ENCODE measurements at regions not wholly inside any gene's neighbourhood (a gene's known extent, or its start where the extent isn't known, plus 50 kb on each side); places are given as distances from the start of the nearest gene placed in this dataset.
"Not testable (repeated sequence)": the region's sequence is repeated elsewhere in the genome, so short reads cannot be mapped to it uniquely, and the experiment has no call there.

DNA sequence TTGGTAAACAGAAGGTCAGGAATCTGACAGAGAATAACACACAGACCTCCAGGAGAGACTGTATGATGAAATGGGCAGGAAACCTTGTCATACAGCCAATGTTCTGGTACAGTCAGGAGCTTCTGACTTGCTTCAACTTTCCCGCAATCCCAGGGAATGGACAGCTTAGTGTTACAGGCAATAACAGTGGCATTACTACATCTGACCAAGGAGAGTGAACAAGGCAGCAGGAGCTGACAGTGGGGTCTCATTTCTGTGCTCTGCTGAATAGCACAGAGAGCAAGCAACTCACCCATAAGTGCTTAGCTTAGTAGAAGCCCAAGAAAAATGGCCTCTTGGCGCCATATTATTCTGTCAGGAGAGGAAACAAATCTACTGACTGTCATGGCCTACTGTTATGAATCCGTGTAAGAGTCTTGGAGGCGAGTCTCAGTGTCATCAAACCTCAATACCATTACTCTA is 186.2 kb upstream of the MTPN start:
- DNase-seq, result no peak

DNA sequence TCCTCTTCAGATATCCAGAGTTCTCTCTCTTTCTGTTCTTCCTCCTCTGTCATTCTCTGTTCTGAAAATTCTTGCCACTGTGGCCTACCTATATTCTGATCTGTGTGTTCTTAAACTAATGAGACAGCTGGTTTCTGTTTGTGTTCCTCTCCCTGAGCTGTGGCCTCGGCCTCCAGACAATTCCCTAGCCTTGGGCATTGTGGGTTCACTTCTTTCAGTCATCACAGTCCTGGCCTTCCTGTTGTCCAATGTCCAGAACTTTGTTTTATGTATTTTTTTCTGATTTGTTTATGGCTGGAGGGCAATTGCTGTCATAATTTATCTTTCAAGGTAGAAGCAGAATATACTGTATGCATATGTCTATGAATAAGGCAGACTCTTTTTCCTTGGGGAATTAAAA is 173.2 kb upstream of the MTPN start:
- DNase-seq, result no peak

DNA sequence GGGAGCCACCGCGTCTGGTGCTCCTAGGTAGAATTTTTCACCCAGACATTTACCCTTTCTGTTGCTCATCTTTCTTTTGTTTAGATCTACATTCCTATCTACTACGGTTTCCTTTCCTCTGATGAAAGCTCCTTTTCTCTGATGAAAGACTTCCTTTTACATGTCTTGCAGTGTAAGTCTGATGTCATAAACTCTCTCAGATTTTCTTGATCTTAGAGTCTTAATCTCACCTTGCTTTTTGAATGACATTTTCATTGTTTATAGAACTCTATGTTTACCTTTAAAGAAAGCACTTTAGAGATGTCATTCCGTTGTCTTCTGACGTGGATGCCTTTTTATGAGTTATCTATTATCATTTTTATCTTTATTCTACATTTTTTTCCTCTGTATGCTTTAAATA is 171.8 kb upstream of the MTPN start:
- DNase-seq, result no peak

DNA sequence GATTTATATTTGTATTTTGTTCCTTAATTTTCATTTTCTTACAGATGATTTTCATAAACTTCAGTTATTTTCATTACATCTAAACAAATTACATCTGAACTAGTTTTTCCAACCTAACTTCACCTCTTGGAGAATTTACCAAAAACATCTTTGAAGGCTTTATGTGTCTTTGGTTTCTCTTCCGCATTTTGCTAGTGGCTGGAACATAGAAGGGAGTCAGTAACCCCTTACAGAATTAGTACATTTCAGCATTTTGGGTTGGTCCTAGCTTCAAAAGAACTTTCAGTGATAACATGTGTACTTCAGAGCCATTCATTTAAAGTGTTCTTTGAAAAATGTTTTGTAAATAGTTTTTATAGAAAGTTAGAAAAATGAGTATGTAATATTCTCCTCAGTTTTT is 169.8 kb upstream of the MTPN start:
- DNase-seq, result no peak

- DNase-seq, result no peak
Measured at GRCh38 chr7:136144182-136144581, 167.0 kb upstream of the MTPN start.

DNA sequence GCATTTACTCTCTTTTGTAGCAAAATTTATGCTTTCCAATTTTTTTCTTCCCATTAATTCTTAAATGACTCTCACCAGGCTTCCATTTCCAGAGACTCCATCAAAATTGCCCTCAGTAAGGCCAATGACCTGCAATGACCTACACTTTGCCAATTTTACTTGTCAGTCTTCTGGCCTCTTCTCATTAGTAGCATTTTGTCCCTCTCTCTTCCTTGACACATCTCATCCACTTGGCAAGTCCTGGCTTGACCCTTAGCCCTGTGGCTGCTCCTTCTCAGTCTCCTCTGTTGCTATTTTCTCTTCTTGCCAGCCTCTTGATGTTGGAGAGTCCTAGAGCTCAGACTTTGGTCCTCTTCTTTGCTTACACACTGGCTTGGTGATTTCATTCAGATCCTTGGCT is 166.1 kb upstream of the MTPN start:
- DNase-seq, result no peak

- peak; percentile 52 for DNase-seq
Measured at GRCh38 chr7:136142583-136142982, 165.4 kb upstream of the MTPN start.

DNA sequence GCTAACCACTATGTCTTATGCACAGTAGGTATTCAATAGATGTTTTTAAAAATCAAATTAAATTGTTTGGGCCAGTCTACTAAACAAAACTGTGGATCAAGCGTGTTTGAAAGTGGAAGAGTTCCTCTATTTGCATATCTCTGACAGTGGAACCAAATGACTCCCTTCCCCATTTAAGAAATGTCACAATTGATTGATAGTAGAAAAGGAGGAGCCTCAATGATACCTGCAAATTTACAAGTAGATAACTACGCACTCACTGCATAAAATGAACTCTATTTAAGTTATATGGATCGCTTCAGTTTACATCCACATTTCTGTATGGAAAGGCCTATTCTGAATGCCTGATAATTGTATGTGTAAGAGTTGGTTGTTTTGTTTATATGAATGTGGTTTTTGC is 163.3 kb upstream of the MTPN start:
- DNase-seq, result no peak

DNA sequence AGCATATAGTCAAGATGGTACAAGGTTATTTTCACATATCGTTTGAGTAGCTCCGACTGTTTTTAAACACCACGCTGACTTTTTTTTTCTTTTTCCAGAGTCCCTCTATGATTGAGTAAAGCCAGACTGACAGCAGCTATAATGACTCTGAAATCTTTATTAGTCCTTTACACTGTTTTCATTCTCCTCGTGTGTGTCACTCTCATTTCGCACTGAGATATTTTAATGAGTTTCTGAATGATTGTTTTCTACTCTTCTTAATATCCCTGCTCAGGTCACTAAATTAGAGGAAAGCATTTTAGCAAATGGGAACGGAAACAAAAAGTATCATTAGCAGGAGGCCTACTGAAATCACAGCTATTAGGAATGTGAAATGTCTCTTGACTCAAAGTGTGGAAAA is 162.3 kb upstream of the MTPN start:
- no peak for DNase-seq

- DNase-seq, result no peak
Measured at GRCh38 chr7:136138991-136139390, 161.8 kb upstream of the MTPN start.

DNA sequence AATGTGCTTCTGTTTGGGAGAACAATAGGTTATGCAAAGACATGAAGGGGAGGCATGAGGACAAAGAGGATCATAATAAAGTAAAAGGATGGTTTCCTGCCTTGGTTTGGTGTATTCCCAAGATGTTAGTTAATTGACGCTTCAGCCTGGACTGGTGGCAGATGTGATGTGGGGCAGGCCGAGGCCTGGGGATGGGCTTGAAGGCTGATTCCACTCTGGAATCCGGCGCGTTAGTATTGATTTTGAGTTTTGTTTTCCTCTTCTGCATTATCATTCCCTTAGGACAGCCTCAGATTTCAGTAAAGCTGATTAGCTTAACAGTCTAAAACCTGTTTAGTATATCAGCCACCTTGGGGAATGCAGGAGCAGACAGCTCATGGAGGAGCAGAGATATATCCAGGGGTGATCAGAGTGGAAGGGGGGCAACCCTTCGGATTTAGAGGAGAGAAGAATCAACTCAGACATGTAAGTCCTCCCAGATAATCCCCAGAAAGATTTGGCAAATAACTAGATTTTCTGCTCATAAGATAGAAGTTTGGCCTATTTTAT is 159.8 kb upstream of the MTPN start:
- DNase-seq, result no peak

- no peak for DNase-seq
Measured at GRCh38 chr7:136134503-136134902, 157.3 kb upstream of the MTPN start.

DNA sequence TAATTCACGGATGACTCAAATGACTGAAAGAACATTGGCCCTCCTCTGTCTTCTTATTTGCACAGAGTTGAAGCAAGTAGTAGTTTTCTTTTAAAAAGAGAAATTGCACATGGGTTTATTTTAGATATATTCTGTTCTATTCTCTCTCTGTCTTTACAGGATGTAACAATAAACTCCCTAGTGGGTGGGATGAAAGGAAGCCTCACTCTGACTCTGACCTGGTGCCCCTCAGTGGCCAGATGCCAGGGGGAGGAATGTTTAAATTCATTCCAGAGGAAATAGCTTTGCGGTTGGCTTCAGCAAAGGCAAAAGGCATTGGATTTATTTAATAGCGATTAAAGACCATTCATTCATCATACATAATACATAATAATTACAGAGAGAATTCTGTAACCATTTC is 156.4 kb upstream of the MTPN start:
- DNase-seq, result no peak

DNA sequence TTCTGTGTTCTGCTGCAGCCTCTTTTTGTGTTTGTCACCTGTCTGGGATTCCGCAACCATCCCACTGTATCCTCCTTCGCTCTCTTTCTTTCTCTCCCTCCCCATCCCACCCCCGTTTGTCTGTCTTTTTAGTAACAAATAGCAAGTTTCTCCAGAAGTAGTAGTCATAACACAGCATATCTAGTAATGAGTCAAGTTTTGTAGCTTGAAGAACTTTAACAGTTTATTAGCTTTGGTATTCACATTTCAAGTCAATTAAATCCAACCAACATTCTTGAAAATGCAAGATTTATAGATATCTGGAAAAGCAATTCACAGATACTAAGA is 154.1 kb upstream of the MTPN start:
- no peak for DNase-seq

- DNase-seq, result no peak
Measured at GRCh38 chr7:136130511-136131303, 153.5 kb upstream of the MTPN start.

DNA sequence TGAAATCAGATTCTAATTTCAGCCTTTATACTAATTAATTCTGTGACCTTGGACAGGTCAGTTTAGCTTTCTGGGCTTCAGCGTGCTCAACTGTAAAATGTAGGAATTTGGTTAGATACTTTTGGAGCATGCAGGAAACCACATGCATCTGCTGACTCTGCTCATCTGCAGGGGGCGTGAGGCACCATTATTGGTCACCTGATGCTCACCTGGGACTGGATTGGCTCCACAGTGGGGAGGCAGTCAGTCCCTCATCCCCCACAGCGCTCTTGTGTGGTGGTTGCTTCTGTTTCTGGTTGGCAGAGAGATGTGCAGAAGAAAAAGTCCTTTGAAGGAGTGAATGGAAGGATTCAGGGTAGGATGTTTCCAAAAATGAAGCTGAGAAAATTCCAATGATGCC is 150.9 kb upstream of the MTPN start:
- no peak for DNase-seq

DNA sequence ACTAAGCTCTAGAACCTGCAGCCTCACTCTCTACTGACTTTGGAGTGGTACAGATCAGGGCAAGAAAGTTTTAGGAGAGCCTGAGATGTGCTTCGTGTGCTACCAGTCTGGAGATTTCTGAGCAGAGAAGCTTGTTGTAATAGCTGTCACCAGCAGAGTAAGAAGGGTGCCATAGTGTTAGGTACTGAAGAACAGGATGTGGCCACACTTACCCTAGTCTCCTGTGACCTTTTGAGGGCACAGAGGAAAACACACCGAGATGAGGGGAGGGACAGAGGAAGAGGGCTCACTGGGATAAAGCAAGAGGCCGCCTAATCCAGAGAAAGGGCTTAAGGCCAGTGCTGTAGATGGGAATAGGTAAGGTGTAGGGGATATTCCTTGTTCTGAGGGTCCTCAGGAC is 146.2 kb upstream of the MTPN start:
- no peak for DNase-seq

DNA sequence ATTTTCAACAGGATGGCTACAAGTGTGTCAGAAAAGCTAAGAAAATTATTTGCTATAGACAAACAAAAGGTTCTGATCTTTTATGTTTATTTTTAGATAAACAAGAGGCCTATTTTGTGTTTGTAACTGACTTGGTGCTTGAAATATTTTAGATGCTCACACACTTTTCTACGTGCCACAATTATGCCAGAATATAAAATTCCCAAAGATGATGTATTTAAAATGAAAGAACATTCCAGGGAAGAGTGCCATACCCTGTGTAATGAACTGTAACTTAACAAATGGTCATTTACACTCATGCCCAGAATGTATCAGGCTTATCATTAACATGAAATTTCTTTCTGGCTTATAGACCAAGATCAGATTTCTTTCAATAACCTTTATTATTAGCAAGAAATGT is 144.9 kb upstream of the MTPN start:
- no peak for DNase-seq

- no peak for DNase-seq
Measured at GRCh38 chr7:136117539-136117938, 140.4 kb upstream of the MTPN start.

DNA sequence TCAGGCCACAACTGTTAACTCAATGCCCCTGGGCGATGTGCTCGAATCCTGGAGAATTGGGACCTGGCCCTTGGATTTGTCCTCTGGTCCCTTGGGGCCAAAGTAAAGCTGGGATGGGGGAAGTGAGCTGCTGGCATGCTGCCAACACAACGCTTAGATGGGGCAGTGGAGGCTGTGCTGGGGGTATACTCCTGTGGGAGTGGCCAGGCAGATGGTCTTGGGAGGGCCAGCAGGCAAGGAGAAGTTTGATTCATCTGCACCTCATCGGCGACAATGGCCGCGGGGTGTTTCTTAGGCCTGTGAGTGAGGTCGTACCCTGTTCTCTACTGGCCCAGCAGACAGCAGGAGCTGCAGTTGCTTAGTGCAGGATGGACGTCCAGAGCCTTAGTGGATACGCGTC is 139.0 kb upstream of the MTPN start:
- no peak for DNase-seq

DNA sequence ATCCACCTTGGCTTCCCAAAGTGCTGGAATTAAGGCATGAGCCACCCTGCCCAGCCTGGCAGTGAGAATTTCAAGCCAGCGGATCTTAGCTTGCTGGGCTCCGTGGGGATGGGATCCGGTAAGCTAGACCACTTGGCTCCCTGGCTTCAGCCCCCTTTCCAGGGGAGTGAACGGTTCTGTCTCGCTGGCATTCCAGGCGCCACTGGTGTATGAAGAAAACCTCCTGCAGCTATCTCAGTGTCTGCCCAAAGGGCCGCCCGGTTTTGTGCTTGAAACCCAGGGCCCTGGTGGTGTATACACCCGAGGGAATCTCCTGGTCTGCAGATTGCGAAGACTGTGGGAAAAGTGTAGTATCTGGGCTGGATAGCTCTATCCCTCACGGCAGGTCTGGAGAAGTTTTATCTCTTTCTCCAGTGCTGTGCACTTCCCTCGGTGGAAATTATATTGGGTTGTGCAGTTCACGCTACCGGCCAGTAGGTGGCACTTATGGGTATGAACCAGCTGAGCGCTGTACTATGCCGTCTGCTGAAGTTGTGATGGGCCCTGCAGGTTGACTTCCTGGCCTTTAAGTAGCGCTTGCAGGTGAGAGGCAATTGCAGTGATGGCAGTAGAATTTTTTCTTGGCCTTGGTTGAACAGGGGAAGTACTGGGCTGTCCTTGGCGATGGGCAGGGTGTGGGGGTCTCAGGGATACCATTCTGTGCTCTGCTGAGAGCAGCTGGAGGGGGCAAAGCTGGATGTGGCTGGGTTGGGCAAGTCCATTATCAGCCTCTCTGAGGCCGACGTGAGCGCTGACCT is 138.0 kb upstream of the MTPN start:
- peak; percentile 25 for DNase-seq

DNA sequence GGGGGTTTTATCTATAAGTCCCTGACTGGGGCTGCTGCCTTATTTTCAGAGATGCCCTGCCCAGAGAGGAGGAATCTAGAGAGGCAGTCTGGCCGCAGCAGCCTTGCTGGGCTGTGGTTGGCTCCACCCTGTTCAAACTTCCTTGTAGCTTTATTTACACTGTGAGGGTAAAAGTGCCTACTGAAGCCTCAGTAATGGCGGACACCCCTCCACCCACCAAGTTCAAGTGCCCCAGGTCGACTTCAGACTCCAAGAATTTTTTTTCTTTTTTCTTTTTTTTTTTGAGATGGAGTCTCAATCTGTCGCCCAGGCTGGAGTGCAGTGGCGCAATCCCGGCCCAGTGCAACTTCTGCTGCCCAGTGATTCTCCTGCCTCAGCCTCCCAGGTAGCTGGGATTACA is 137.3 kb upstream of the MTPN start:
- DNase-seq, result not testable (repeated sequence)

- not testable (repeated sequence) for DNase-seq
Measured at GRCh38 chr7:136109037-136109436, 131.9 kb upstream of the MTPN start.

GRCh38 chr7:136105191-136105590 is 128.0 kb upstream of the MTPN start:
- no peak for DNase-seq
